Stimulated activated CD4-positive, alpha-beta T cell treated with anti-CD3 and anti-CD28 coated beads, Interleukin-4, amount 100 ng/mL, for 24 hours (primary cell): ENCODE measurements at regions not wholly inside any gene's neighbourhood (a gene's known extent, or its start where the extent isn't known, plus 50 kb on each side); places are given as distances from the start of the nearest gene placed in this dataset.

Source experiments
- DNase-seq: peaks from one replicate; pipeline ENCODE4 v3.0.0-alpha.2; 2020

DNA sequence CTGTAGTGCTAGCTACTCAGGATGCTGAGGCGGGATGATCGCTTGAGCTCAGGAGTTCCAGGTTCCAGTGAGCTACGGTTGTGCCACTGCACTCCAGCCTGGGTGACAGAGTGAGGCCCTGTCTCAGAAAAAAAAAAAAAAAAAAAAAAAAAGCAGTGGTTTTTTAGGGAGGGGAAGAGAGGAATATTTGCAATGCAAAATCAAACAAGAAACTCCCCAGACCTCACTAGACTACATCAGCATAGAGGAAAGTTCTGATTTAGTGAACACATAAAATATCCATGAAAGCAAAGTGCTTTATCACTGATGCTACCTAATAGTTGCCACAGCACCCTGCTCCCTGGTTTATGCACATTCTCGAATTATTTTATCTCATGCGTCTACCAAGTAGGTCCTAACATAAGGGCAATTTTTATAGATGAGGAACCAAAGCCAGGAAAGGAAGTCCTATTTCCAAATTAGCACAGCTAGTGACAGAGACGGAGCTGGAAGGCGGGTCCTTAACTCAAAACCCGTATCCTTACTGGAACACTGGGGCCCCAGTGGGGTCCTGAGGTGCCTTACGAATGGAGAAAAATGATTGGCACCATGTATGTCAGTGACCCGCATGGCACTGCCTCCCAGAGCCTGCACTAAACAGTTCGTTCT, 50.7 kb upstream of the GPR157 start:
- no peak for DNase-seq

DNA sequence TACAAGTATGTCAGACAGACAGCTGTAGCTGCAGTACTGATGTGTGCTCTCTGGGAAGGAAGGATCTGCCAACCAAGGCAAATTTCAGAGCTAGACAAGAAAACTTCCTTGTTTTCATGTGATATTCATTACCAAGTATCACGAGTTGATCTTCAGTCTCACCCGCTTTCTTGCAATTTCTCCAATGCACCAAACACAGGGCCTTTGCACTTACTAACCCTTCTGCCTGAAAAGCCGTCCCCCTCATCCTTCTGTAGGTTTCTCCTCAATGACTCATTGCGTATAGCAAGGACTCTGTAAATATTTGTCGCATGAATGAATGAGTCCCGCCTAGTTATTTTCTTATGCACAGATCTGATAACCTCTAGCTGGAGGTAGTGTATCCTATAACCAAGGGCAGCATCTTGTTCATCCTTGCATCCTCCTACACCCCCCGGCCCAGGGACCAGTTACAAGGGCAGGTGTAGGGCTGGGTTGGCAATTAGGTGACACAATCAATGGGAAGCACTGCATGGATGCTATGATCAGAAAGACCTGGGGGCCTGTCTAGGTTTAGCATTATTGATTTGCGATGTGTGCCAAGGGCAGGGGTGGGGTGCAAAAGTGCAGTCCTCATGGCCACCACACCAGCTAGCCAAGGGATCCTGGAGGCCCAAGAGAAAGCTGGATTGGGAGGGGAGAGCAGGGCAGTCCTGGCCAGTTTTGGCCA, 51.4 kb upstream of the GPR157 start:
- DNase-seq, result no peak

DNA sequence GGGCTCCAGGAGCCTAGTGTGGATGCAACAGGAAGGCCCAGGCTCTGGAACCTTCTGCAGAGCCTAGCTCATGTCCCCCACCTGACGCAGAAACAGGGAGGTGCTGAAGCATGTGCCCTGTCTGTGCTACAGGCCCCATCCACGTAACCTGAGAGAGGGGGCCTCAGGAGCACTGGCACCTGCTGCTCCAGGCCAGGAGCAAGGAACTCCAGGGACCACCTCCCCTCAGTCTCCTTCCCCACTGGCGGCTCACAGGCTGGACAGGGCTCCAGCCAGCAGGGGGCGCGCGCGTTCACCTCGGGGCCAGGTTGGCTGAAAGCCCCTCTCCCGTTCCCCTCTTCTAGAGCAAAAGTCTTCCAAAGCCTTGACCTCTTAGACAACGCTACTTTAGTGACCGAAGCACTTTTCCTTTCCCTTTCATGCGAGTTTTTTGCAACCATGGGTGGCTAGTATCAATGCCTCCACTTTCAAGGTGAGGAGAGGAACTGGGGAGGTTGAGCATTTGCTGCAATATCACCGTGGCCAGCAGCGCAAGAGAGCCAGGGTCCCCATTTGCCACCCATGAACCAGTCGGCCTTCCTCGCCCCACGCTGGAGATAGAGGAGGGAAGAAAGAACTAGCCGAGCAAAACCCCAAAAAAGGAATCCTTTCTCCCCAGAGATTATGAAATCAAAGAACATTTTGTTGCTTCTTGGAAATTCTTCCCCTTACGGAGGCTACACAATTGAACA, 52.4 kb upstream of the GPR157 start:
- peak; percentile 76 for DNase-seq

DNA sequence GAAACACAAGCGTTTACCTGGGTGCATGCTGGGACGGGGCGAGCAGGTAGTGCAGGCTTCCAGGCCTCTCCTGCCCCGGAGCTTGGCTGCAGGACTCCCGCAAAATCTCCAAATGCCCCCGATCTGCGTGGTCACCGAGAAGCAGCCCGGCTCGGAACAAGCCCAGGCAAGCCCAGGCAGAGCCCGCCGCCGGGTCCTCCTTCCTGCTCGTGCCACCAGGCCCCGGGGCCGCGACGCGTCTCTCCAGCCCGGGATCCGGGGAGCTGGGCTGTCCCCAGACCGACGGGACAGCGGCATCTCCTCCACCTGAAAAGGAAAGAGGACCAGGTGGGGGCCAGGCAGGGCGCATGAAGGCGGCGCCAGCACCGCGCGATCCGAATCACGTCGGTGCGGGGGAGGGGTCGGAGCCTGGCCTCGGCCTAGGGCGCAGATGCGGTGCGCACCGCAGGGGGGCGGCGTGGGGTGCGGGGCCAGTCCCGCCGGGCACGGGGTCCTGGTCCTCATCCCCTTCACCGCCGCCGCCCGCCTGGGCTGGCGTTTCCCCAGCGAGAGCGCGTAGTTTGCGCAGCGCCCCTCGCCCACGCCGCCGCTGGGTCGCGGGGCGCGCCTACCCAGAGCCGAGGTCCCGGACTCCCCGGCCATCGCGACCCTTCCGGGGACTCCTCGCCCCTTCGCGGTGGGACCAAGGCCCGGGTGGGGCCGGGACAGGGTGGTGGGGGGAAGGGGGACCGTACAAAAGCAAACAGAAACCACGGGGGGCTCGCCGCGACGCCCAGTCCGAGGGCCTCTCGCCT, 52.4 kb upstream of the H6PD start:
- DNase-seq, result no peak

GRCh38 chr1:9182784-9183257, 51.8 kb upstream of the H6PD start:
- DNase-seq, result no peak

GRCh38 chr1:9183441-9183840, 51.1 kb upstream of the H6PD start:
- DNase-seq, result no peak

DNA sequence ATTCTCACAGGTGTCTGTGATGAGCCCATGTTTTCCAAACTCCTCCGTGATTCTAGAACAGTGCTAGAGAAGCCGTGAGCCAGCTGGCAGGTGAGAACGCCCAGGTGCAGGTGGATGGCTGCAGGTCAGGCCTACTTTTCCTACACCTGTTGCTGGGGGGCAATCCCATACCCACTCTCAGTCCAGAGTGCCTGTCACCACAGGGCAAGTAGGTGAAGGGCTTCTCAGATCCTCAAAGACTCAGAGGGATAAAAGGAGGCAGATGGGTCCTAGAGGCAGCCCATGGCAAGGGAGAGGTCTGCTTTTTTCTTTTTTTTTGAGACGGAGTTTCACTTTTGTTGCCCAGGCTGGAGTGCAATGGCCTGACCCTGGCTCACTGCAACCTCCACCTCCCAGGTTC, 50.7 kb upstream of the H6PD start:
- DNase-seq, result no peak

- no peak for DNase-seq
These were observed 49.8 kb upstream of the H6PD start for GRCh38 chr1:9184749-9185148.
